ENCODE measurements at regions not wholly inside any gene's neighbourhood (a gene's known extent, or its start where the extent isn't known, plus 50 kb on each side); places are given as distances from the start of the nearest gene placed in this dataset.

DNA sequence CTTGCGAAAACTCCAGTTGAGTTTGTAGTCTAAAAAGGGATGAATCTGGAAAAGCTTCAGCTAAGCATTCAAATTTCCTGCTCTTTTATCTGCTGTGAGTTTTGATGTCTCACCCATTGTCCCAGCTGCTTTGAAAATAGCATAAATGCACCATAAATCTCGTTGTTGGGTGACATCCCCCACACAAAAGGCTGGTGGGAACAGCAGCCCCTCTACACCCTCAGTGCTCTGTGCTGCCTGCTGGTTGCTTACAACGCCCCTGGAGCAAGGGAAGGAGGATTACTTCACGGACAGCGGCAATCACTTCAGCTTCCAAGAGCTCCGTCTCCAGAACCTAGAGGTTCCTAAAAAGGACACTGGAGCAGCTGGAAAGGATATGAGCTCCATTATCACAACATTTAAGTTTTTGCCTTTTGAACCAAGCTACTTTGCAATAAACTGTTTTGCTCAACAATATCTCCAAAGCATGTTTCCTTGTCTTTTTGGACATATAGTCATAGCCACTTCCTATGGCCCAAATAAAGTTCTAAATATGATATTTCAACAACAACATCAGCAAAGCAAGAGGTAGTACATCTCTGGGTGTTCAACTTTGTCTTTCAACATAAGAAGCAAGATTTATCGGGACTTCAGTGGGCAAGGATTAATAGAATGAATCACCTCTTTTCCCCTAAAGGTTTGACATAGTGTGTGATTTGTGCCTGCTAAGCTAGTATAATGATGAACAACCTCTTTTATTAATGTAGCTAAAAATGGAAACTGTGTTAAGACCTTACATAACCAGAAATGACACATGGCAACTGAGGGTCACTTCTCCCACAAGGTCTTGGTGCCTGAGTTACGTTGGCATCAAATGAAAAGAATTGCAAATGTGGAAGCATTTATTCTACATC is 413.5 kb downstream of the TXNL1 start:
- TF ChIP-seq, protein P1, sequence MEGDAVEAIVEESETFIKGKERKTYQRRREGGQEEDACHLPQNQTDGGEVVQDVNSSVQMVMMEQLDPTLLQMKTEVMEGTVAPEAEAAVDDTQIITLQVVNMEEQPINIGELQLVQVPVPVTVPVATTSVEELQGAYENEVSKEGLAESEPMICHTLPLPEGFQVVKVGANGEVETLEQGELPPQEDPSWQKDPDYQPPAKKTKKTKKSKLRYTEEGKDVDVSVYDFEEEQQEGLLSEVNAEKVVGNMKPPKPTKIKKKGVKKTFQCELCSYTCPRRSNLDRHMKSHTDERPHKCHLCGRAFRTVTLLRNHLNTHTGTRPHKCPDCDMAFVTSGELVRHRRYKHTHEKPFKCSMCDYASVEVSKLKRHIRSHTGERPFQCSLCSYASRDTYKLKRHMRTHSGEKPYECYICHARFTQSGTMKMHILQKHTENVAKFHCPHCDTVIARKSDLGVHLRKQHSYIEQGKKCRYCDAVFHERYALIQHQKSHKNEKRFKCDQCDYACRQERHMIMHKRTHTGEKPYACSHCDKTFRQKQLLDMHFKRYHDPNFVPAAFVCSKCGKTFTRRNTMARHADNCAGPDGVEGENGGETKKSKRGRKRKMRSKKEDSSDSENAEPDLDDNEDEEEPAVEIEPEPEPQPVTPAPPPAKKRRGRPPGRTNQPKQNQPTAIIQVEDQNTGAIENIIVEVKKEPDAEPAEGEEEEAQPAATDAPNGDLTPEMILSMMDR (IDR thresholded peaks at IDR 0.05) = no peak

DNA sequence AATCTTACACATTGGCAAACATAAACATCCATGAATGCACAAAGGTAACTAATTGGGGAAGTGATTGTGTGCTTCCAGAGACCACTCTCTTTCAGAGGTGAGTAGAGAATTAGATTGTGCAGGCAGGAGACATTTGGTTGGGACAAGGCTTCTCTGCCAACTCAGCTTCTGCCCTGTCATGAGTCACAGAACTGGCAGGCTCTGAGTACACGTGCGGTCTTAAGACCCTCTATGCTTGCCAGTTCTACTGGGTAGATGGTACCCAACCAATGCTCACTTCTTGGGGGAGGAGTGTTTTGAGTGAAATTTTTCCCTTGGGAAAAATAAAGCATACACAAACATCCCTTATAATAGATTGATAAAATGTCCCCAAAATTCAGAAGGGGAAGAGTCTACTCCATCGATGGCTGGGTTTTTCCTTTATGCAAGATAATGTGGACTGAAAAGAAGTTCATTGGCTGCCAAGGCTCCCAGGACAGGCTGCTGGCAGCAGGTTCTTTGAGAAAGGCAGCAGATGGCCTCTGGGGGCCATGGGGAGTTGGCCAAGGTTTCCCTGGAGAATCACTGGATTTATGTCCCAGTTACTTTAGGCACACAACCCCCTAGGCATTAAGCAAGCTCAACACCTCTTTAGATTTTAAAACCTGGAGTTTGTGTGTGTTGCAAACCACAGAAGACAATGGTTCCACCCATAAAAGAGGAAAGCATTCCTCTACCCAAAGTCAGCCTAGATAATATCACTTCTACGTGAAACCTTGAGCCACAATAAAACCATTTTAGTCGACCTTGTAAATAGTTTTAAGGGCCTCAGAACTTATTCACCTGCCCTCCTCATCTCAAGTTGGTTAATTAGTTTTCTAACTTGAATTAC is 417.0 kb downstream of the TXNL1 start:
- TF ChIP-seq, protein P1 (IDR thresholded peaks at IDR 0.05) = no peak

DNA sequence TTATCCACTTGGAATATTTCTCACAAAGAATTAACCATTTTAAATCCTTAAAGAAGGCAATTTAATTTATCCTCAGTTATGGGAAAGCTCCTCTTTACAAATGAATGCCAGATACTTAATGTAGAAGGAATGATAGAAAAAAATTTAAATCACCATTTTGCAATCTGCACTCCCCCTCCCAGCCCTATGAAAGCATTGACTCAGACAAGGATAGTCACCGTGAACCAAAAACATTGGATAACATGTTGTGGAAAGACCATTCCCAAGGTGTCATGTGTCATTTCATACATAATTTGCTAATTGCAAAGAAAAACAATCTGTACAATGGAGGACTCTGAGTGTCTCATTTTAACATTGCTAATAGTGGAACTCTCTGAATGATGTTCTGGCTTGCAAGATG is 421.0 kb downstream of the TXNL1 start:
- TF ChIP-seq, protein P1 (IDR thresholded peaks at IDR 0.05) = no peak

- TF ChIP-seq, protein P1 (IDR thresholded peaks at IDR 0.05) = no peak
Observed at GRCh38 chr18:56214706-56215105, 423.7 kb downstream of the TXNL1 start.

DNA sequence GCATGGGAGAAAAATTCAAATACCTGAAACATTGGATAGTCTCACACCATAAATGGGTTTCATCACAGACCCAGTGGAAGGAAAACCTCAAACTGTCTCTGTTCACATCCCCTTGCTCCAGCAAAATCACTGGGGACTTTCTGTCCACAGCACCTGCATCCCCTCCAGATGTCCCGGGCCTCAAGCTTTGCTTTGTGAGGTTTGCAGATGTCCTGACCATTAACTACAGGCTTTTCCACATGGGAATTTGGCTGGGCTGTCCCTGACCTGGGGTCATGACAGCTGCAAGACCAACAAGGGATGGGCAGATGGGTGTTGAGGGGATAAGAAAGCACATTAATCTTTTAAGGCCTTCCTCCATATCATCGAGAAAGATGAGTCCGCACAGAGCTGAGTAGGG is 427.9 kb downstream of the TXNL1 start:
- TF ChIP-seq, protein P1 (IDR thresholded peaks at IDR 0.05) = no peak

DNA sequence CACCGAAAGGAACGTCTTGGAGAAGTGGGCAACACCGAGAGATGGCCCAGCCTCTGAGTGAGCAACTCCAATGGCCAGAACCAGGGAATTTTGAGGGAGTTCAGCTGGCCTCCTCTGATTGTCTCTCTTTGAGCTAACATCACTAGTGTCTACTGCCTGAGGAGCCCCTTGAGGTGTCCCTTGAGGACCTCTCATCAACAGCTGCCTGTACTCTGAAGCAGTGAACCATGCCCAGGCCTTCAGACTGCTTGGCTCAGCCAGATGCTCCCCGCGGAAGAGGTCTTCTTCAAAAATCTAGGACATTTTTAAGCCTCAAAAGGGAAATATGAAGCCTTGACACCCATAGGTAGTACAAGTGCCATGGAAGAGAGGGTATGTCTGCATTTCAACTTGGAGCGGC is 430.4 kb downstream of the TXNL1 start:
- TF ChIP-seq, protein P1 (IDR thresholded peaks at IDR 0.05) = no peak

DNA sequence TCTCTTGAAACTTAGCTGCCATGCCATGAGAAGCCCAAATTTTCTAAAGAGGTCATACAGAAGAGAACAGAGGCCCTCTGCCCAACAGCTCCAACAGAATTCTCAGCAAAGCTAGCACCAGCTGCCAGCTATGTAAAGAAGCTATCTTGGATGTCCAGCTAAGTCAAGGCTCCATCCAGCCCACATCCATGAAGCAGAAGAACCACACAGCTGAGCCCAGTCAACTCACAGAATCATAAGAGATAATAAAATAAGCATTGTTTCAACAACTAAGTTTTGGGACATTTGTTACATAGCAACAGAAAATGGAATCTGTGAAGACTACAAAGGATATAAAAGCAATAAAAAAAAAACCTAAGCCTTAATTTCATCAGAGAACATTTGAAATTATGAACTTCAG is 434.3 kb downstream of the TXNL1 start:
- TF ChIP-seq, protein P1 (IDR thresholded peaks at IDR 0.05) = no peak
